NCI-H146 (cell line): ENCODE measurements at regions not wholly inside any gene's neighbourhood (a gene's known extent, or its start where the extent isn't known, plus 50 kb on each side); places are given as distances from the start of the nearest gene placed in this dataset.
"Not testable (repeated sequence)": the region's sequence is repeated elsewhere in the genome, so short reads cannot be mapped to it uniquely, and the experiment has no call there.

ENCODE experiments used
- DNase-seq: peaks from one replicate; lab custom pipeline; 2025; lab: John Stamatoyannopoulos, UW

DNA sequence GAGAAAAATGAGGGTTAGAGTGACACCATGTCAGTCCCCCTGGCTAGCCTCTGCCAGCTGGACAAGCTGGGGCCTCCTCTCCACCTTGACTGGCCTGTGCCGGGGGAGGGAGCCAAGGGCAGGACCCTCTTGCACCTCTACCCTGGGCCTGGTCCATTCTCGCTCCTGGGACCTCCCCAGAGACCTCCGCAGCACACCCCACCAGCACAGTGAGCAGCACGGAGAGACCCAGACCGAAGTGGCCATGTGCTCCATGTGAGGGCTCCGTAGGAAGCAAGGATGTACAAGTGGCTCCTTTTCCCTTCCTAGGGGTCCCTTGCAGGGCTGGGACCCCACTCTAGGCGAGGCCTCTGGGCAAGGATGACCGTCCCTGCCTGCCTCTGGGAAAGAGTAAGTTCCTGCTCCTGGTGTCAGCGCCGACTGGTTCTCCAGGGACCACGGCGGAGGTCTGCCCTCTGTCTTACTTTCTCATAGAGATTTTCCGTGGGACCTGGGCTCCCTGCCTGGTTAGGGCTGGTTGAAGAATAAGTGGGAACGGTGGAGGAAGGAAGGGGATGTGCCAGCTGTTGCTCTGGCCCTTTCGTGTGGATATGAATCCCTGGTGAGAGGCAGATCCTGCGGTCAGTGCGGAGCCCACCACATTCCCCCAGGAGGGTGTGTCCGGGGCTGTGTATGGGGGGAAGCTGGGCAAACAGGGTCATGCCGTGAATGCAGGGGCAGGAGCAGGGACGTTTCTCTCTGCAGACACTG, 124.2 kb downstream of the METRNL start:
- no peak for DNase-seq

DNA sequence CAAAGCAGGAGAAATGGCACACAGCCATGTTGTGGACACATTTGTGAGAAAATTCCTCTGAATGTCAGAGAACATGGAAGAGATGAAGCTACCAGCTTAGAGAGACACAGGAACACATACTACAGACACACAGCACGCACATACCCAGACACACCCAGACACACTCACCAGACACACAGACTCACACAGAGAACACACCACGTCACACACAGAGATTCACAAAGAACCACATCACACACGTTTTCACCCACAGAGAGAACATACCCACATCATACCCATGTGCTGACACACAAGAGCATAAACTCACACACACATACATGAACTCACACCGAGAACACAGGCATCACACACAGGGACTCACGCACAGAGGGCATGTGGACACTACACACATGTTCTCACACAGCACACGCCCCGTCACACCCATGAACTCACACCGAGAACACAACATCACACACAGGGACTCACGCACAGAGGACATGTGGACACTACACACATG, 124.9 kb downstream of the METRNL start:
- no peak for DNase-seq

GRCh38 chr17:83204736-83205386, 125.5 kb downstream of the METRNL start:
- DNase-seq = not testable (repeated sequence)

GRCh38 chr17:83205387-83206035, 126.1 kb downstream of the METRNL start:
- DNase-seq = not testable (repeated sequence)

DNA sequence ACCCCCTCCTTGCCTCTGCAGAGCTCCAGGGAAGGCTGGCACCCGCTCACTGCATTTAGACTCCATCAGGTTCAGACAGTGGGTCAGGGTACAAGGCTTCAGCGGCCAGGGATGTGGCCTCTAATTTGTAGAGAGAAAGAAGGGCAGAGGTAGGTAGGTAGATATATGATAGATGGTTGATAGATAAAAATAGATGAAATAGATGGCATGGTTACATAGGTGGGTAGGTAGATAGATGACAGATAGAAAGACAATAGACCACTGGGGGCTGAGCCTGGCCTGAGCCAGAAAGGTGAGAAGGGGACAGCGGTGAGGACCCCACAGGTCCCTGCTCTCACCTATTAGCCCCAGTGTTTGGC, 126.6 kb downstream of the METRNL start:
- not testable (repeated sequence) for DNase-seq

DNA sequence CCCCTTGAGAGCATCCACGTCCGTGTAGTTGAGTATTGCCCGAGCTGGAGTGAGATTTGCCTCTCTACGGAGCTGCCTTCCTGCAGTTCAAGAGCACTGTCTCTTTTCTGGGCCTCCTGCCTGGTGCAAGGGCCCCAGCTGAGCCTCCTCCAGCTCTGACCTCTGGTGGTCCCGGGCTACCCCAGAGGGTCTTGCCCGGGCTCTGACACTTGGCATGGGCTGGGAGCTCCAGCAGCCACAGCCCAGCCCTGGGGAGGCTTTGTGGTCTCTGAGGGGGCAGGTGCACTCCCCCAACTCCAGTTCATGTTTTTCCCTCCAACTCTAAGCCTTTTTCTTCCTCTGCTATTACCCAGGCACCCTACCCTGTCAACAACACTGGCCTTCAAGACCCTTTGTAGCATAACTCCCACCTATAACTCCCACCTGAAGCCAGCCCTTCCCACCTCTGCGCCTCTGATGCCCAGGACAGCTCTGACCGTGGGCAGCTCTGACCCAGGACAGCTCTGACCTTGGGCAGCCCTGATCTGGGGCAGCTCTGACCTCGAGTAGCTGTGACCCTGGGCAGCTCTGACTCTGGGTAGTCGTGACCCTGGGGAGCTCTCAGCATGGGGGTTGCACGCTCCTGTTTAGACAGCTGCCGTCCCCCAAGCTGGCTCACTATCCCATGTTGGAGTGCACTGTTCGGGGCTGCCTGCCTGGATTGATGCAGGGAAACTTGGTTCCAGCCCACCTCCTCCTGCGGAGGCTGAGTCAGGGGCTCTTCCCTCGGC, 127.6 kb downstream of the METRNL start:
- DNase-seq = not testable (repeated sequence)

DNA sequence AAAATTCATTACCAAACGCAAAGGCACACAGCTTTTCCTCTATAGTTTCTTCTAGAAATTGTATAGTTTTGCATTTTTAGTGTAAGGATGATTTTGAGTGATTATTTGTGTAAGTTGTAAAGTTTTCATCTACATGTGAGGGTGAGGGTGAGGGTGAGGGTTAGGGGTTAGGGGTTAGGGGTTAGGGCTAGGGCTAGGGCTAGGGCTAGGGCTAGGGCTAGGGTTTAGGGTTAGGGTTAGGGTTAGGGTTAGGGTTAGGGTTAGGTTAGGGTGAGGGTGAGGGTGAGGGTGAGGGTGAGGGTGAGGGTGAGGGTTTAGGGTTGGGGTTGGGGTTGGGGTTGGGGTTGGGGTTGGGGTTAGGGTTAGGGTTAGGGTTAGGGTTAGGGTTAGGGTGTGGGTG, 167.6 kb downstream of the METRNL start:
- not testable (repeated sequence) for DNase-seq
